Activated CD4-positive, alpha-beta T cell treated with anti-CD3 and anti-CD28 coated beads, Interleukin-2, amount 10 ng/mL, durations not matched to agents 24 days and 14 days (primary cell): ENCODE measurements at regions not wholly inside any gene's neighbourhood (a gene's known extent, or its start where the extent isn't known, plus 50 kb on each side); places are given as distances from the start of the nearest gene placed in this dataset.

ENCODE experiments used
- DNase-seq: peaks from one replicate; pipeline ENCODE4 v3.0.0; 2022
- H3K27ac Mint-ChIP-seq: one replicate; pipeline ENCODE4 v1.8.0; 2022; ENCODE audit warnings: mild to moderate bottlenecking, mixed read lengths
- H3K27me3 Mint-ChIP-seq: one replicate; pipeline ENCODE4 v1.8.0; 2022; ENCODE audit warnings: mixed read lengths
- H3K36me3 Mint-ChIP-seq: one replicate; pipeline ENCODE4 v1.8.0; 2022; ENCODE audit warnings: low read depth, mild to moderate bottlenecking, mixed read lengths
- H3K4me1 Mint-ChIP-seq: one replicate; pipeline ENCODE4 v1.8.0; 2021; ENCODE audit warnings: mixed read lengths
- H3K4me3 Mint-ChIP-seq: one replicate; pipeline ENCODE4 v1.8.0; 2022; ENCODE audit warnings: mild to moderate bottlenecking, moderate library complexity, mixed read lengths
- H3K9me3 Mint-ChIP-seq: one replicate; pipeline ENCODE4 v1.8.0; 2021; ENCODE audit warnings: mixed read lengths
- intact Hi-C: fragments of 100-400 bp; cut with micrococcal nuclease; formaldehyde crosslinking; loops from one replicate; pipeline ENCODE4 v1.15.1; 2023

- no peaks in the 10 kb centered on the region for H3K9me3 Mint-ChIP-seq
Observed at GRCh38 chr12:125211464-125211863, 146.2 kb downstream of the AACS start.

DNA sequence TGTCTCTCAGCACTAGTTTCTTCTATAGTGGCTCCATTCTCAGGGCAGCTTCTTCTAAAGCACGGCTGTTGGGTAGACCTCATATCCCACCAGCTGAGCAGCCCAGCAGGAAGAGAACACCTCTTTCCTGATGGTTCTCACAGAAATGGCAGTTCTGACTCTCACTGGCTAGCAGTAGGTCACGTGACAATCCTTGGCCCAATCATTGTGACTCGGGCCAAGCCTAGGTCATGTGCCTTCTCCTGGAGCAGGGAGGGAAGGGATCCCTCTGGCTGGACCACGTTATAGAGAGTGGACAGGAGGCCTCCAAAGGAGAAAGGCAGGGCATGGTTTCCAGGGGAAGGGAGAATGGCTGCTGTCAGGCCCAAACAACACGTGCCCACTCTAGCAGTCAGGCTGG, 149.1 kb downstream of the AACS start:
- intact Hi-C loops = no loop called here
- Mint-ChIP-seq H3K27ac (no peak overlapping the region), H3K36me3 (no peaks in the 10 kb centered on the region), H3K4me3 (no peak overlapping the region), H3K27me3 (peaks cover 7% of the 10 kb centered on the region), H3K4me1 (peaks cover 5% of the 10 kb centered on the region), H3K9me3 (no peaks in the 10 kb centered on the region)
- no peak for DNase-seq

More at GRCh38 chr12:125211464-125211863, 146.2 kb downstream of the AACS start:
- Mint-ChIP-seq H3K27me3 (peaks cover 3% of the 10 kb centered on the region), H3K36me3 (no peaks in the 10 kb centered on the region), H3K27ac (no peak overlapping the region), H3K4me3 (no peak overlapping the region), H3K4me1 (peaks cover 5% of the 10 kb centered on the region)
- no peak for DNase-seq
- intact Hi-C loops = no loop called here

DNA sequence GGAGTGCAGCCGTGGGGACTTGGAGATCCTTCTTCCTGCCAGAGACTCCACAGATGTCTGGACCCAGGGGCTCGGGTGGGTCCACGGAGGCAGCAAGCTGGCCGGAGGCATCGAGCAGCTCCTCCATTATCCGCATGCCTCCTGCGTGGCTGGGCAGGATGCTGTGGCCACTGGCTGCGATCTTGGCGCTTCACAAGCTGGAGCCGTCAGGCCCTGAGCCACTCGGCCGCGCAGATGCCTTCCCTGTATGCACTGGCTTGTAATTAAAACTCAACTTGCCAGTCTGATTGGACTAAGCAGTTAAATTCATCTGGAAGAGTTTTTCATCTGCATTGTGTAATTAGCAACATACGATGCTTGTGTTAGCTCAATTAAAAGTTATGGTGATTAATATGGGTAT, 151.5 kb downstream of the AACS start:
- Mint-ChIP-seq H3K4me3 (no peak overlapping the region), H3K27ac (no peak overlapping the region), H3K27me3 (peaks cover 5% of the 10 kb centered on the region), H3K9me3 (no peaks in the 10 kb centered on the region), H3K36me3 (no peaks in the 10 kb centered on the region), H3K4me1 (no peaks in the 10 kb centered on the region)
- intact Hi-C loops = no loop called here
- no peak for DNase-seq

DNA sequence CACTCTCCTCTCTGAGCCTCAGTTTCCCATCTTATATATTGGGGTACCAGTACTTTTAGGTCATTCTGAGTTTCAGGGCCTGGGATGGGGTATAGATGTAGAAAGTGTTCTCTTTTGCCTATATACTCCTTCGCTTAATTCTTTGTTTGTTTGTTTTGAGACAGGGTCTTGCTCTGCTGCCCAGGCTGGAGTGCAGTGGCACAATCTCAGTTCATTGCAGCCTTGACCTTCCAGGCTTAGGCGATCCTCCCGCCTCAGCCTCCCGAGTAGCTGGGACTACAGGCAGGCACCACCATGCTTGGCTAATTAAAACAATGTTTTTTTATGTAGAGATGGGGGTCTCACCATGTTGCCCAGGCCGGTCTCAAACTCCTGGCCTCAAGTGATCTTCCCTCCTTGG, 152.1 kb downstream of the AACS start:
- Mint-ChIP-seq H3K4me3 (no peak overlapping the region), H3K27ac (no peak overlapping the region), H3K27me3 (peaks cover 5% of the 10 kb centered on the region), H3K36me3 (no peaks in the 10 kb centered on the region), H3K9me3 (no peaks in the 10 kb centered on the region), H3K4me1 (no peaks in the 10 kb centered on the region)
- intact Hi-C loops = no loop called here
- DNase-seq = no peak

DNA sequence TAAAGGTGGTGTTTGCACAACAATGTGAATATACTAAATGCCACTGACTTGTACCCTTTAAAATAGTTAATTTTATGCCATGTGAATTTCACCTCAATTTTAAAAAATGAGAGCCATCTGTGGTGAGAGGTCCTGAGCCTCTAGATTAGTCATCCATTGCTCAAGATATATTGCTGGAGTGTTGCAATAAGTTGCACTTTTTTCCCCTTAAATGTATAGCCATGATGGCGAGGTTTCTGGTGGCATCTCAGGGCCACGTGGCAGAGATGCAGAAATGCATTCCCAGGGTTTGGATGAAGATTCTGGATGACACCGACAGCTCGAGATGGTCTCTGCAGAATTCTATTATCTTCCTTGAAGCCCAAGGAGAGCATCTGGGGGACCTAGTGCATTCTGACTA, 153.7 kb downstream of the AACS start:
- H3K27me3 Mint-ChIP-seq = peaks cover 5% of the 10 kb centered on the region
- no peaks in the 10 kb centered on the region for H3K4me1 Mint-ChIP-seq
- H3K4me3 Mint-ChIP-seq = no peak overlapping the region
- DNase-seq = no peak
- H3K27ac Mint-ChIP-seq = no peak overlapping the region
- intact Hi-C loops = no loop called here
- no peaks in the 10 kb centered on the region for H3K9me3 Mint-ChIP-seq
- no peaks in the 10 kb centered on the region for H3K36me3 Mint-ChIP-seq

DNA sequence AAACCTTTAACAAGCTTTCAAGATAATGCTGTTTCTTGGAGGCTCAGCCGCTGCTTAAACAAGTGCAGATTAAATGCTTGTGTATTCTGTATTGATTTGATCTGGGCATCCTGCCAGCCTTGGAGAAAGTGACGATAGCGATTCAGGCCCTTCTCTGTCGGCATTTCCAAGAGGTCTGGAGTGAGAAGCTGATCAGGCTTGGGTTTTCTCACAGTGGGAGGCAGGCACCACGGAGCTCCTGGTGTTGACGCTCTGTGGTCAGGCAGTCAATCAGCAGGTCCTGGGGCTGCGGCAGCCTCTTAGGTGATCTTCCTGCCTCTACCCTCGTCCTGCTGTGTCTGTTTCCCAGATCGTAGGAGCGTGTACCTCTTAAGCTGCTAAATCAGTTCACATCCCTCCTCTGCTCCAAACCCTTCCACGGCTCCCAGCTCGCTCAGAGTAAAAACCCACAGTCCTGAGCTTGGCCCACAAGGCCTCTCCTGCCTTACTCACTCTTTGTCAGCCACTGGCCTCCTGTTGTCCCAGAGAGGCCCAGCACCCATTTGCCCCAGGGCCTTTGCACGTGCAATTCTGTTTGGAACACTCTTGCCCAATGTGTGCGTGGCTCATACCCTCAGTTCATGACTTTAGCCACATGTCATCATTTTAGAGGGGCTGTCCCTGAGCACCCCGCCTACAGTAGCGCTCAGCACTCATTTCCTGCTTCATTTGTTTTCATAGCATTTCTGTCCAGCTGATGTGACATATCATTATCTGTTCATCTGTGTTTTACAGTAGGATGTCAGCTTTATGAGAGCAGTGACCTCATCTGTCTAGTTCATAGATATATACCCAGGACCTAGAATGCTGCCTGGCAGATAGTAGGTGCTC, 155.4 kb downstream of the AACS start:
- no peaks in the 10 kb centered on the region for H3K4me1 Mint-ChIP-seq
- H3K27me3 Mint-ChIP-seq = peaks cover 5% of the 10 kb centered on the region
- intact Hi-C loops = no loop called here
- H3K36me3 Mint-ChIP-seq = no peaks in the 10 kb centered on the region
- no peaks in the 10 kb centered on the region for H3K9me3 Mint-ChIP-seq
- no peak overlapping the region for H3K4me3 Mint-ChIP-seq
- no peak for DNase-seq
- H3K27ac Mint-ChIP-seq = no peak overlapping the region

DNA sequence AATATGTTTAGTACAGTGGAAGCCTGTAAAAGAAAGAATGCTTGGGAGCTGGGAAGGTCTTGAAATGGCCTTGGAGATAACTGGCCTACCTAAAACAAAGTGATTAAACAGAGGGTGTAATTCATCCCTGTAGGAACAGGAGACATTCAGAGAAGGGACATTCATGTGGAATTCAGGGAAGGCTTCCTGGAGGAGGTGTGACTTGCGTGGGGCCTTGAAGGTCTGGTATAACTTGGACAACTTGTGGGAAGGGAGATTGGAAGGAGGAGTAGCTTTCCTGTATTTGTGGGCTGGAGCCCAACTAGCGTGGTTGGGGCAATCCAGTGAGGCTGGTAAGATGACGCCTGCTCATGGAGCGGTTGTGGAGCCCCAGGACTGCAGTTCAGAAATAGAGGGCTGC, 156.4 kb downstream of the AACS start:
- intact Hi-C loops = no loop called here
- H3K27me3 Mint-ChIP-seq = peaks cover 5% of the 10 kb centered on the region
- no peaks in the 10 kb centered on the region for H3K36me3 Mint-ChIP-seq
- DNase-seq = no peak
- no peaks in the 10 kb centered on the region for H3K9me3 Mint-ChIP-seq
- H3K4me3 Mint-ChIP-seq = no peak overlapping the region
- no peak overlapping the region for H3K27ac Mint-ChIP-seq
- no peaks in the 10 kb centered on the region for H3K4me1 Mint-ChIP-seq

- no peak overlapping the region for H3K27ac Mint-ChIP-seq
- H3K4me1 Mint-ChIP-seq = no peaks in the 10 kb centered on the region
- no peaks in the 10 kb centered on the region for H3K36me3 Mint-ChIP-seq
- peaks cover 1% of the 10 kb centered on the region for H3K27me3 Mint-ChIP-seq
- intact Hi-C loops = no loop called here
- no peaks in the 10 kb centered on the region for H3K9me3 Mint-ChIP-seq
- no peak for DNase-seq
- H3K4me3 Mint-ChIP-seq = no peak overlapping the region
Observed at GRCh38 chr12:125222876-125223275, 157.6 kb downstream of the AACS start.

- Mint-ChIP-seq H3K27me3 (no peaks in the 10 kb centered on the region), H3K27ac (no peak overlapping the region), H3K4me1 (no peaks in the 10 kb centered on the region), H3K36me3 (no peaks in the 10 kb centered on the region), H3K4me3 (no peak overlapping the region), H3K9me3 (no peaks in the 10 kb centered on the region)
- no peak for DNase-seq
- intact Hi-C loops = no loop called here
Observed at GRCh38 chr12:125225641-125226040, 160.4 kb downstream of the AACS start.

- H3K4me3 Mint-ChIP-seq = no peak overlapping the region
- no peaks in the 10 kb centered on the region for H3K27me3 Mint-ChIP-seq
- H3K9me3 Mint-ChIP-seq = no peaks in the 10 kb centered on the region
- DNase-seq = no peak
- no peak overlapping the region for H3K27ac Mint-ChIP-seq
- H3K4me1 Mint-ChIP-seq = no peaks in the 10 kb centered on the region
- no peaks in the 10 kb centered on the region for H3K36me3 Mint-ChIP-seq
- intact Hi-C loops = no loop called here
Observed at GRCh38 chr12:125228519-125229260, 163.5 kb downstream of the AACS start.

- Mint-ChIP-seq H3K9me3 (no peaks in the 10 kb centered on the region), H3K27me3 (no peaks in the 10 kb centered on the region), H3K4me3 (no peak overlapping the region), H3K27ac (no peak overlapping the region), H3K4me1 (no peaks in the 10 kb centered on the region), H3K36me3 (no peaks in the 10 kb centered on the region)
- no peak for DNase-seq
- intact Hi-C loops = no loop called here
Observed at GRCh38 chr12:125229878-125230530, 164.8 kb downstream of the AACS start.

- DNase-seq = no peak
- Mint-ChIP-seq H3K4me3 (no peak overlapping the region), H3K27me3 (no peaks in the 10 kb centered on the region), H3K4me1 (no peaks in the 10 kb centered on the region), H3K27ac (no peak overlapping the region), H3K9me3 (no peaks in the 10 kb centered on the region), H3K36me3 (no peaks in the 10 kb centered on the region)
- intact Hi-C loops = no loop called here
Observed at GRCh38 chr12:125233319-125233718, 168.1 kb downstream of the AACS start.

- H3K27me3 Mint-ChIP-seq = no peaks in the 10 kb centered on the region
- no peaks in the 10 kb centered on the region for H3K4me1 Mint-ChIP-seq
- no peaks in the 10 kb centered on the region for H3K36me3 Mint-ChIP-seq
- no peaks in the 10 kb centered on the region for H3K9me3 Mint-ChIP-seq
- no peak overlapping the region for H3K27ac Mint-ChIP-seq
- no peak for DNase-seq
- H3K4me3 Mint-ChIP-seq = no peak overlapping the region
- intact Hi-C loops = loop anchor here (5.0 kb wide), 1 partner anchor 163 kb away; no protein-coding TSS in a partner anchor
Observed at GRCh38 chr12:125239563-125239962, 174.3 kb downstream of the AACS start.

GRCh38 chr12:125240717-125241116, 175.5 kb downstream of the AACS start:
- no peaks in the 10 kb centered on the region for H3K36me3 Mint-ChIP-seq
- no peaks in the 10 kb centered on the region for H3K9me3 Mint-ChIP-seq
- H3K4me3 Mint-ChIP-seq = no peak overlapping the region
- no peaks in the 10 kb centered on the region for H3K27me3 Mint-ChIP-seq
- no peak for DNase-seq
- H3K4me1 Mint-ChIP-seq = no peaks in the 10 kb centered on the region
- intact Hi-C loops = no loop called here
- no peak overlapping the region for H3K27ac Mint-ChIP-seq
